ENCODE measurements at regions not wholly inside any gene's neighbourhood (a gene's known extent, or its start where the extent isn't known, plus 50 kb on each side); places are given as distances from the start of the nearest gene placed in this dataset.

GRCh38 chr16:26930786-26931581 lies 135.7 kb upstream of the C16orf82 start:
- TF ChIP-seq CTCF (IDR thresholded peaks at IDR 0.05; ENCODE audit: low read depth, low read length) (no peak), EZH2phosphoT487 (IDR thresholded peaks at IDR 0.05; ENCODE audit: low read depth) (no peak)

All from OCI-LY3 (cell line).